ENCODE measurements at regions not wholly inside any gene's neighbourhood (a gene's known extent, or its start where the extent isn't known, plus 50 kb on each side); places are given as distances from the start of the nearest gene placed in this dataset.

DNA sequence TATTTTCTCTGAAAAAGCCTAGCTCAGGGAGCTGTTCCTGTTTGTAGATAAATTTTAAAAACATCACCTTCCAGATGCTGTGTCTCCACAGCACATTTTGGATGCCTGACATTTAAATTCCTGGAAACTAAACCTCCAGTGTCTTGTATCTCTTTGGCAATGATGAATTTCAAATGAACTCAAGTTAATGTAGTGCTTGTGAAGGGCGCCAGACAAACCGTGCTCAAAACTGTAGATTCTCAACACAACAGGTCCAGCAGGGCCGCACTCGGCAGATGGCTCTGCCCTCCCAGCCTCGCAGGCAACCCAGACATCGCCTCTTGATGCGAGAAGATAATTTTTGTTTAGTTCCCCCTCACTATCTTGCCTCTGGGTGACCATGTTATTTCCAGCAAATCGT lies 432.9 kb downstream of the VRK1 start:
- TF ChIP-seq GATA1 (IDR thresholded peaks at IDR 0.05; ENCODE audit: low read depth, low read length) (no peak), POLR2A (IDR thresholded peaks at IDR 0.05; ENCODE audit: low read length) (no peak)

Data from erythroblast (primary cell).